ENCODE measurements at regions not wholly inside any gene's neighbourhood (a gene's known extent, or its start where the extent isn't known, plus 50 kb on each side); places are given as distances from the start of the nearest gene placed in this dataset.

GRCh38 chr3:31241533-31241932 is 291.2 kb upstream of the STT3B start:
- peak in 1 of 2 donors; percentile 21 for ATAC-seq
- no peak for DNase-seq
- TF ChIP-seq, protein P1, sequence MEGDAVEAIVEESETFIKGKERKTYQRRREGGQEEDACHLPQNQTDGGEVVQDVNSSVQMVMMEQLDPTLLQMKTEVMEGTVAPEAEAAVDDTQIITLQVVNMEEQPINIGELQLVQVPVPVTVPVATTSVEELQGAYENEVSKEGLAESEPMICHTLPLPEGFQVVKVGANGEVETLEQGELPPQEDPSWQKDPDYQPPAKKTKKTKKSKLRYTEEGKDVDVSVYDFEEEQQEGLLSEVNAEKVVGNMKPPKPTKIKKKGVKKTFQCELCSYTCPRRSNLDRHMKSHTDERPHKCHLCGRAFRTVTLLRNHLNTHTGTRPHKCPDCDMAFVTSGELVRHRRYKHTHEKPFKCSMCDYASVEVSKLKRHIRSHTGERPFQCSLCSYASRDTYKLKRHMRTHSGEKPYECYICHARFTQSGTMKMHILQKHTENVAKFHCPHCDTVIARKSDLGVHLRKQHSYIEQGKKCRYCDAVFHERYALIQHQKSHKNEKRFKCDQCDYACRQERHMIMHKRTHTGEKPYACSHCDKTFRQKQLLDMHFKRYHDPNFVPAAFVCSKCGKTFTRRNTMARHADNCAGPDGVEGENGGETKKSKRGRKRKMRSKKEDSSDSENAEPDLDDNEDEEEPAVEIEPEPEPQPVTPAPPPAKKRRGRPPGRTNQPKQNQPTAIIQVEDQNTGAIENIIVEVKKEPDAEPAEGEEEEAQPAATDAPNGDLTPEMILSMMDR (IDR thresholded peaks at IDR 0.05), result no peak
- Histone ChIP-seq H3K27ac (no peak overlapping the region), H3K9me3 (no peaks in the 10 kb centered on the region), H3K27me3 (ENCODE audit: low read depth) (no peaks in the 10 kb centered on the region), H3K4me3 (no peak overlapping the region), H3K36me3 (no peaks in the 10 kb centered on the region), H3K4me1 (no peaks in the 10 kb centered on the region)
- intact Hi-C loops (cut with DNase I), result no loop called here

DNA sequence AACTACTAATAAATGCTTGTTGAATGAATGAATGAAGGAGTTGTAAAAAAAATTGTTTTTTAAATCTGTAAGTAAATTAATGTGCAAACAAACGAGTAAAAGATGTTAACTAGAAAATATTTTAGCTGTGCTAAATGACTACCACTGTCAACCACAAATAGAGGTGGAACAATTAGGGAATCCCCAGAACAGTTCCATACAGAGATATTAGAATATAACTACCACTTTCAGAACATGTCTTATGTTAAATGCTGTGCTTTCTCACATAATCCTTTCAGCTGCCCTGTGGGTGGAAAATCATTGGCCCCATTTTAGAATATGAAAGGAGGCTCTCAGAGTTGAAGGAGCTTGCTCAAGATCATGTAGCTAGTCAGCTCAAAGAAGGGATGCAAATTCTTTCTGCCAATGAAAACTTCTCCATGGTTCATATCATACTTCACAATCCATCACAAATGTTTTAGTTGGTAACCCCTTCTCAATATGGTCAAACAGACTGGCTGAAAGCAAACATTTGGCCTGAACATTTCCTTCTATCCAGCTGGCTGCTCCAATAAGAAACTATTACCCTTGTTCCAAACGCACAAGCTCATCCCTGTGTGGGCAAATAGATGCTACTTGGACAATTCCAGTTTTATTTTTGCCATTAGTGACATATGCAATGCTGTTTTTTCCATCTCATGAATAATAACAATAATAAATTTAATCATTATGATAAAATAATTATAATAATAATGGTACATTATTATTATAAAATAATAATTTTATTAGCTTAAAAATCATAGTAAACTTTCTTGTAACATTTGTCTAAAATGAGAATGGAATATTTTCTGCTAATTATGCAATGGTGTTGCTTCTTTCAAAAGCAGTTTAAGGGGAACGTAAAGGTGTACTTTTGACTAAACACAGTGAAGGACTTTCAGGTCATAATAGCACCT is 290.4 kb upstream of the STT3B start:
- Histone ChIP-seq H3K9me3 (no peaks in the 10 kb centered on the region), H3K27me3 (ENCODE audit: low read depth) (no peaks in the 10 kb centered on the region), H3K36me3 (no peaks in the 10 kb centered on the region), H3K27ac (no peak overlapping the region), H3K4me1 (no peaks in the 10 kb centered on the region), H3K4me3 (no peak overlapping the region)
- ATAC-seq, result no peak
- intact Hi-C loops (cut with DNase I), result no loop called here
- no peak for DNase-seq
- TF ChIP-seq, protein P1 (IDR thresholded peaks at IDR 0.05), result no peak

DNA sequence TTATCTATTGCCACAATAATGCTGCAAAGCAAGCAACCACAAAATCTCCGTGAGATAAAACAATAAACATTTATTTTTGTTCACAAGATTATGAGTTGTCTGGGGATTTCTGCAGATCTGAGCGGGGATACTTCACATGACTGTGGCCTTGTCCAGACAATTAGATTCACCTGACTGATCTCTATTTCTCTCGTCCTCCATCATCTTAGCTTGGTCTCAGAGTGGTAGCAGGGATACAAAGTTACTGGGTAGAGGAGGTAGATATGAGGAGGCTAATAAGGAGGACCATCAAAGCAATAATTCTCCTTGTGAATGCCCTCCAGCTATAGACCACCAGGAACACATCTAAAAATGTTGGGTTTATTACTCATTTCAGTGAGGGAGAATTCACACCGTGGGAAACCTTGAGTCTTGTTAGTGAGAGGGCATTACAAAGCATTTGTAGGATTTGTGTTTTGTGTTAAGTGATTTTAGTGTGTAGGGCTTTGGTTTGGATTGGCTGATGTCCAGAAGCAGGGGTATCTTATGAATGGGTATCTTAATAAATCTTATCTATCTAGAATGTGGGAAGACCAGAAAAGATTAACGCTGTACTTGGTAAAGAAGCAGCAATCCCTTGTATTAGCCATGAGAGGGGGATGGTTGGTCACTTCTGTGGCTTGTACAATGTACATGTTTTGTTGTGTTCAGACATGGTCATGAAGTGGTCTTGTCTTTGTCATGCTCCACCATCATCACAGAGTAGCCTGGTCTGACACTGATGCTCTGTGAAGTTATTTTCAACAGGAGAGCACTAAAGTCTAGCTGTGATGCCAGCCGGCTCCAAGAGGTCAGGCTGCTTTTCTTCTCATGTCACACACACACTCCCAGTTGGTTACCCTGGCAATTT is 287.6 kb upstream of the STT3B start:
- H3K4me3 ChIP-seq, result no peak overlapping the region
- H3K36me3 ChIP-seq, result no peaks in the 10 kb centered on the region
- H3K9me3 ChIP-seq, result no peaks in the 10 kb centered on the region
- DNase-seq, result no peak
- no peaks in the 10 kb centered on the region for H3K4me1 ChIP-seq
- H3K27me3 ChIP-seq (ENCODE audit: low read depth), result no peaks in the 10 kb centered on the region
- no peak for ATAC-seq
- no peak overlapping the region for H3K27ac ChIP-seq
- TF ChIP-seq, protein P1 (IDR thresholded peaks at IDR 0.05), result no peak
- intact Hi-C loops (cut with DNase I), result no loop called here

DNA sequence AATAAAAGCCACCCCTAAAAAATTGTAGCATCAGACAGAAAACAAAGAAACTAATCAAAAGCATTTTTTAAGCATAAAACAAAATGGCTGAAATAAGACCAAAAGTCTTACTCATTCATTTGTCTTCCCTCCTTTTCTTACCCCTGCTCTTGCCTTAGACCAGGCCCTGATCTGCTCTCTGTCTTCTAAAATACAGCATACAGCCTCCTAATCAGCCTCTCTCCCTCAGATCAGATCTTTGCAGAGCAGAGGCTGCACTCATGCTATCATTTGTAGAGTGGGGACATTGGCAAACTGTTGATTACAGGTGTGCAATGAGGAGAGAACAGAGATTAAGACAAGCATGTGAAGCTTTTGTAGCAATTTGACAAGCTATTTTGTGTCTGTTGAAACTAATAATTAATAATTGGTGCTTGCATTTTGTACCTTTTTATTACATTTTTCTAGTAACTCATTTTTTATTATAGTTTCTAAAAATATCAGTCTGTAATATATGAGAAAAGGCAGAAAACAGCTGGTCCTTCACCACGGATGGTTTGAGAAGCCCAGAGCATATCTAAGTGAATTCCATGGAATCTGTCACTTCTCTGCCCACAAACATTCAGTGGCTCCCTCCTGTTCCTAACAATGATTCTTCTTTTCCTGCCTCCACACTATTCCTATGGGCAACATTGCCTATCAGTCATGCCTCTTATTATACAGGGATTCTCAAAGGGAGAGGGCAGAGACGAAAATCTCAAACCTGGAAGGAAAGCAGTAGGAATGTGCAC is 286.2 kb upstream of the STT3B start:
- H3K9me3 ChIP-seq, result no peaks in the 10 kb centered on the region
- DNase-seq (no peak), ATAC-seq (no peak)
- intact Hi-C loops (cut with DNase I), result no loop called here
- H3K27me3 ChIP-seq (ENCODE audit: low read depth), result no peaks in the 10 kb centered on the region
- no peaks in the 10 kb centered on the region for H3K36me3 ChIP-seq
- no peaks in the 10 kb centered on the region for H3K4me1 ChIP-seq
- H3K27ac ChIP-seq, result no peak overlapping the region
- TF ChIP-seq, protein P1 (IDR thresholded peaks at IDR 0.05), result no peak
- no peak overlapping the region for H3K4me3 ChIP-seq

DNA sequence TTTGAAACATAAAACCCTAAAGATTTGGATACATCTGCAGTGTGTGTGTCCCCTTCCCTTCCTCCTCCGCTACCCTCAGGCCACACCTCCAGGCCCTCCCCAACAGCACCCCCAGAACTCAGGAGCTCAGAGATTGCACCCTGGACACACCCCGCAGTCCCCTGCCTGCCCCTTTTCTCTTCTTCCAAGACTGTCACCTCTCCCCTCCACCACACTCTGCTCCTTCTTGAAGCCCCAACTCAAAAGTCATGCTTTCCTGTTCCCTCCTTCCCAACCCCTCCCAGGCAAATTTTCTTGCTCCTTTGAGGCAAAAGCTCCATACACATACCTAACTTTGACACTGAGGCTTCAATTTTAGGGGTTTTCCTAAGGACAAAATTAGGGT is 285.7 kb upstream of the STT3B start:
- H3K36me3 ChIP-seq, result no peaks in the 10 kb centered on the region
- no peak overlapping the region for H3K4me3 ChIP-seq
- TF ChIP-seq, protein P1 (IDR thresholded peaks at IDR 0.05), result no peak
- DNase-seq (no peak), ATAC-seq (no peak)
- H3K27me3 ChIP-seq (ENCODE audit: low read depth), result no peaks in the 10 kb centered on the region
- intact Hi-C loops (cut with DNase I), result no loop called here
- no peaks in the 10 kb centered on the region for H3K9me3 ChIP-seq
- no peak overlapping the region for H3K27ac ChIP-seq
- no peaks in the 10 kb centered on the region for H3K4me1 ChIP-seq
